ENCODE measurements at regions not wholly inside any gene's neighbourhood (a gene's known extent, or its start where the extent isn't known, plus 50 kb on each side); places are given as distances from the start of the nearest gene placed in this dataset.

- no peak for TF ChIP-seq POLR2AphosphoS5 (IDR thresholded peaks at IDR 0.05; ENCODE audit: low read depth)
- TF ChIP-seq EZH2 (IDR thresholded peaks at IDR 0.05; ENCODE audit: low read depth, unreplicated experiment), result no peak
- no peak for TF ChIP-seq ETS1 (IDR thresholded peaks at IDR 0.05)
- TF ChIP-seq CREB1 (CRISPR knock-in tag; IDR thresholded peaks at IDR 0.05; ENCODE audit: low read depth), result no peak
- TF ChIP-seq EZH2phosphoT487 (IDR thresholded peaks at IDR 0.05; ENCODE audit: unreplicated experiment), result no peak
- TF ChIP-seq, protein P1, sequence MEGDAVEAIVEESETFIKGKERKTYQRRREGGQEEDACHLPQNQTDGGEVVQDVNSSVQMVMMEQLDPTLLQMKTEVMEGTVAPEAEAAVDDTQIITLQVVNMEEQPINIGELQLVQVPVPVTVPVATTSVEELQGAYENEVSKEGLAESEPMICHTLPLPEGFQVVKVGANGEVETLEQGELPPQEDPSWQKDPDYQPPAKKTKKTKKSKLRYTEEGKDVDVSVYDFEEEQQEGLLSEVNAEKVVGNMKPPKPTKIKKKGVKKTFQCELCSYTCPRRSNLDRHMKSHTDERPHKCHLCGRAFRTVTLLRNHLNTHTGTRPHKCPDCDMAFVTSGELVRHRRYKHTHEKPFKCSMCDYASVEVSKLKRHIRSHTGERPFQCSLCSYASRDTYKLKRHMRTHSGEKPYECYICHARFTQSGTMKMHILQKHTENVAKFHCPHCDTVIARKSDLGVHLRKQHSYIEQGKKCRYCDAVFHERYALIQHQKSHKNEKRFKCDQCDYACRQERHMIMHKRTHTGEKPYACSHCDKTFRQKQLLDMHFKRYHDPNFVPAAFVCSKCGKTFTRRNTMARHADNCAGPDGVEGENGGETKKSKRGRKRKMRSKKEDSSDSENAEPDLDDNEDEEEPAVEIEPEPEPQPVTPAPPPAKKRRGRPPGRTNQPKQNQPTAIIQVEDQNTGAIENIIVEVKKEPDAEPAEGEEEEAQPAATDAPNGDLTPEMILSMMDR (conservative IDR thresholded peaks at IDR 0.05; ENCODE audit: low read depth in 2 of 2), result no peak
Observed at GRCh38 chr13:90700340-90700739, 647.1 kb upstream of the MIR17HG start (continued).

DNA sequence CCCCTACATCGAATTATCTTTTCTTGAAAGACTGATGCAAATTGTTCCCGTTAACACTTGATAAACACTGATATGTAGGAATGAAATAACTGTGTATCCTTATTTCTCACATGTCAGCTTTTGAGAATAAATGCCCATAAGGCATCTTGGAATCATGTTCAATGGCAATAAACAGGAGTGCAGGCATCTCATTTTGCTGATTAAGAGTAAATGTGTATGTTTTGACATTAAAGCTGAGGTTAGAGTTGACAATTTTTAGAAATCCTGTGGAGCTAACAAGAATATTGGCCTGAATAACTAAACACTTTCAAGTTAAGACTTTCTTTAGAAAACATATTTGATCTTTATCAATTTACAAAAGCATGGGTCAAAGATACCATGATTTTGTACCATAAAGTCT is 646.2 kb upstream of the MIR17HG start:
- Mint-ChIP-seq H3K27ac (no peak overlapping the region), H3K9me3 (no peaks in the 10 kb centered on the region), H3K4me3 (no peak overlapping the region), H3K36me3 (ENCODE audit: low read depth) (no peaks in the 10 kb centered on the region), H3K27me3 (ENCODE audit: insufficient read depth, low read depth, poor library complexity) (no peaks in the 10 kb centered on the region), H3K4me1 (no peaks in the 10 kb centered on the region)
- no peak overlapping the region for H3K27ac ChIP-seq (ENCODE audit: low read depth)
- H3K36me3 ChIP-seq (ENCODE audit: insufficient read depth), result no peaks in the 10 kb centered on the region
- H3K4me3 ChIP-seq, result no peak overlapping the region
- ATAC-seq, result no peak
- no peaks in the 10 kb centered on the region for H3F3A ChIP-seq (replicated peaks; ENCODE audit: low read depth)
- no peak overlapping the region for H3K4me2 ChIP-seq
- TF ChIP-seq NANOG (IDR thresholded peaks at IDR 0.05; ENCODE audit: borderline replicate concordance) (no peak), CREB1 (CRISPR knock-in tag; IDR thresholded peaks at IDR 0.05; ENCODE audit: low read depth) (no peak), STAT1 (IDR thresholded peaks at IDR 0.05; ENCODE audit: unreplicated experiment) (no peak), JUNB (IDR thresholded peaks at IDR 0.05; ENCODE audit: unreplicated experiment) (no peak), ZNF114 (CRISPR knock-in tag; IDR thresholded peaks at IDR 0.05) (no peak), ETS1 (IDR thresholded peaks at IDR 0.05) (no peak), REST (IDR thresholded peaks at IDR 0.05; ENCODE audit: unreplicated experiment) (no peak), EZH2phosphoT487 (IDR thresholded peaks at IDR 0.05; ENCODE audit: unreplicated experiment) (no peak)
- TF ChIP-seq, protein P1 (conservative IDR thresholded peaks at IDR 0.05; ENCODE audit: low read depth in 2 of 2), result no peak
- no peak overlapping the region for H2AFZ ChIP-seq
- no peaks in the 10 kb centered on the region for H3K79me2 ChIP-seq (replicated peaks; ENCODE audit: insufficient read depth)
- no peaks in the 10 kb centered on the region for H3K4me1 ChIP-seq (ENCODE audit: insufficient read depth)
- DNase-seq (ENCODE audit: low spot score), result no peak
- no peaks in the 10 kb centered on the region for H3K9me2 ChIP-seq (ENCODE audit: insufficient read depth)
- no peaks in the 10 kb centered on the region for H4K20me1 ChIP-seq (replicated peaks; ENCODE audit: insufficient read depth)
- no peaks in the 10 kb centered on the region for H3K27me3 ChIP-seq (ENCODE audit: insufficient read depth)

All from GM23338 (cell line).